Astrocyte of the hippocampus (primary cell): ENCODE measurements at regions not wholly inside any gene's neighbourhood (a gene's known extent, or its start where the extent isn't known, plus 50 kb on each side); places are given as distances from the start of the nearest gene placed in this dataset.
"Not testable (repeated sequence)": the region's sequence is repeated elsewhere in the genome, so short reads cannot be mapped to it uniquely, and the experiment has no call there.

ENCODE experiments used
- DNase-seq: peaks from one replicate; pipeline ENCODE4 v3.0.0; 2011; ENCODE audit warnings: low read depth, low spot score

DNA sequence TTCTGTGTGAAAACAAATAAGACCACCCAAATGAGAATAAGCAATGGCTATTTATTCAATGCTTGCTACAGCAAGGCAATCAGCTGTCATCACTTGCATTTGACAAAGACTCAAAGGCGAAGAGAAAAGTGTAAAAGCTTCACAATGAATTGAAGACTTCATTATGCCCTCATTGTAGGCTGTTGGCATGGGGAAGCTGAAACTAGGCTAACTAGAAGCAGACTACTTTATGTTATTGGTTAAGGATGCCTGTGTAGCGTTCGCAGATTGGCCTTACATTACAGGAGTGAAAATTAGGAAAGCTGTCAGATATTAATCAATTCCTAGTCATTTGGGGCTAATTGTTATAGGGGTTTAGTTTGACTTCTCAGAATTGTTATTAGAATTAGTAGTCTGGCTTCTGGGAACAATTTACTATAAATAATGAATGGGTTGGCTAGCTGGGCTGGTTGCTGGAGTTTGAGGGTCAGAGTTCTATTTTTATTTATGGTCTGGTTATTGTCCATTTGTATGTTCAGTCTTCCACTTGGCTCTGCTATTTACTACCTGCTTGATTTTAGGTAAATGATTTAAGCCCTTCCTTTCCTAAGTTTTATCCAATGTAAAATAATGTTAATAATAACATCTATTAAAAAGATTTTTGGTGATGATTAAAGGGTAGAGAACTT lies 437.2 kb upstream of the SYT4 start:
- no peak for DNase-seq

DNA sequence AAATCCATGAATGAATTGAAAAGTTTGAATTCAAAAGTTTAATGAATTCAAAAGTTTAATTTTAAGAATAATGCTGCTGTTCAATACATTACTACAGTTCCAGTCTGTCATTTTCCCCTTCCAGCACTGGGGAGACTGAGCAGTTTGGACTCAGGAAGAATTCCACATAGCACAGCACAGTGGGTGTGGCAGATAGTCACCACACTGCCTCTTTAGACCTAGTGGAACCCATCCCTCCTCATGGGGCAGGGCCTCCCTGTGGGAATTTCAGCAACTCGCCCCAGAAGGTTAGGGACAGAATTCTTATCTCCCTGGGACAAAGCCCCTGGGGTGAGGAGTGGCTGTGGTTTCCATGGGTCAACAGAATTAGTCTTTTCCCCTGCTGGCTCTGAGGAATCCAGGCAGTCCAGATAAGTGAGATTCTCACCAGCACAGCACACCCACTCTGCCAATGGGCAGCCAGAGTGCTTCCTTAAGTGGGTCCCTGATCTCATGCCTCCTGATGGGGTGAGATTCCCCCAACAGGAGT lies 442.0 kb upstream of the SYT4 start:
- DNase-seq = peak; percentile 39

DNA sequence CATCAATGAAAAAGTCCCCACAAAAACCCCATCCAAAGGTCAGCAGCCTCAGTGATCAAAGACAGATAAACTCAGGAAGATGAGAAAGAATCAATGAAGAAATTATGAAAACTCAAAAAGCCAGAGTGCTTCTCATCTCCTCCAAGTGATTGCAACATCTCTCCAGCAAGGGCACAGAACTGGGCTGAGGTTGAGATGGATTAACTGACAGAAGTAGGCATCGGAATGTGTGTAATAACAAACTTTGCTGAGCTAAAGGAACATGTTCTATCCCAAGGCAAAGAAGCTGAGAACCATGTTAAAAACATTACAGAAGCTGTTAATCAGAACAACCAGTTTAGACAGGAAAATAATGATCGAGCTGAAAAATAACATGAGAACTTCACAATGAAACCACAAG lies 442.8 kb upstream of the SYT4 start:
- DNase-seq = peak; percentile 21

DNA sequence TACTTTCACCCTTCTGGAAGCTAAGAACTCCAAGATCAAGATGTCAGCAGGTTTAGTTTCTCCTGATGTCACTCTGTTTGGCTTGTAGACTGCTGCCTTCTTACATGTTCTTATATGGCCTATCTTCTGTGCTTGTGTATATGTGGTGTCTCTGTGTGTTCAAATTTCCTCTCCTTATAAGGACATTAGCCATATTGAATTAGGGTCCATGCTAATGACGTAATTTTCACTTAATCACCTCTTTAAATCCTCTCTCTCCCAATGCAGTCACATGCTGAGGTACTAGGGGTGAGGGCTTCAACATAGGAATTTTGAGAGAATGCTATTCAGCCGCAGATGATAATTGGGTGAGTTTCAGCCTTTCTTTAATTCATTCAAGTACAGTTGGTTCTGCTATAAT lies 458.3 kb upstream of the SYT4 start:
- peak; percentile 79 for DNase-seq

DNA sequence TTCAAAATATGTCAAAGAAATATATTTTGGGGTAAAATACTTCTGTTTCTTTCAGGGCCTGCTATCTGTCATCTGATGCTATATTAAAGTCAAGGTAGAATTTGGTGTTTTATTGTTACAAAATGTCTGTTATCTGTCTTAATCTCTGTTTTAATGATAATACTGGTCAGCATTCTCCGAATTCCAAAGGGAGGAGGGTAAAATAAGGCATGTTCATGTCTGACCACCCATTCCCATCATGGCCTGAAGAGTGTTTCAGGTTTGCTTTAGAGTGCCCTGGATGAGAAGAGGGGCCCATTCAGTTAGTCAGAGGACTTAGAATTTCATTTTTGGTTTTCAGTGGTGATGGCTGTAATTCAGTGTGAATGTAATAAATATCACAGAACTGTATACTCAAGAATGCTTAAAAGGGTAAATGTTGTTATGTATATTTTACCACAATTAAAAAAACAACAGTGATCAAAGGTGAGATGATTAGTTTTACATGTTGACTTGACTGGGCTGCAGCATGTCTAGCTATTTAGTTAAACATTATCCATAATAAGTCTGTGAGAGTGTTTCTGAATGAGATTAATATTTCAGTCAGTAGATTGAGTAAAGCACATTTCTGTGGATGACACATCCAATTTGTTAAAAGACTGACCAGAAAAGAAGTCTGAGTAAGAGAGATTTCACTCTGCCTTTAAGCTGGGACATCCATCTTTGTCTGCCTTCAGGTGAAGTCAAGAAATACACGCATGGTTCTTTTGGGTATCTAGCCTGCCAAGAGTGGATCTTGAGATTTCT lies 467.9 kb upstream of the SYT4 start:
- no peak for DNase-seq

DNA sequence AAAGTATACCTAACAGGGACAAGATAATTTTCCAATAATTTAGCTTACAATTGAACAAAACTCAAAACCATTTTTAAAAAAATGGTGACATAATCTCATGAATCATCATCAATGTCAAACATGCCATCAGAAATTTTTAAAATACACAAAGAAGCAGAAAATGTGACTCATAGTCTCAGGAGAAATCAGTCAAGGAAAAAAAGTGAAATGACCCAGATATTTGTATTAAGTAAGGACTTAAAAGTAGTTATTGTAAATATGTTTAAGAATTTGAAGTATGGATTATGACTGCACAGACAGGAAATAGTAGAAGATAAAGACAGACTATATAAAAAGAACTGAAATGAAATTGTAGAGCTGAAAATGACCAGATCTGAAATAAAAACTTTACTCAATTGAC lies 473.9 kb upstream of the SYT4 start:
- no peak for DNase-seq

DNA sequence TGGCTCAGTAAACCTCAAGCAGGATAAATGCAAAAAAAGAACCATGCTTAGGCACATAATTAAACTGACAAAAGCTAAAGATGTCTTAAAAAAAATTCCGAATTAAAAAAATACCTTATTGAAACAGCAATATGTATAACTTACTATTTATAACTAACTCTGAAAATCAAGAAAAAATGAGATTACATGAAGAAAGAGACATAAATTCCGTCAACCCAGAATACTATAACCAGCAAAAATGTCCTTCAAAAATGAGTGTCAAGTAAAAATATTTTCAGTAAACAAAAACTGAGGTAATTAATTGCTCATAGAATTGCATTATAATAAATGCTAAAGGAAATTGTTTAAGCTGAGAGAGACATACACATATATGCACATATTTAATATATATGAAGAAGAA lies 474.5 kb upstream of the SYT4 start:
- peak; percentile 20 for DNase-seq

DNA sequence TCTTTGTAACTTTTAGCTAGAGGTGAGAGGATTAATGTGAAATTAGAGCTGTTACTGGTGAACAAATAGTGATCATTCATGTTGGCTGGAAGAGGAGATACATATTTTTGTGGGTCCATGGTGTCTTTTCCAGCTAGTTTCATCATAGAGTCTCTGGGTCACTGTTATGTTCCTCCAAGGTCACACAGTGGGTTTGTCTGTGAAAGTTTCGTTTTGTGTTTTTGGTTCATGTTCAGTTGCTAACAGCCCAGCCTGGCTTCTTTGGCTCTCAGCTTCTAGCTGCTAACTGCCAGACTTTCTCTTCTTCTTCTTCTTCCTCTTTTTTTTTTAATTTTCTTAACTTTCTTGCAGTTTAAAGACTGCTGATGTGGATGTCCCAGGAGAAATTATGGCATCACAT lies 480.0 kb upstream of the SYT4 start:
- no peak for DNase-seq

DNA sequence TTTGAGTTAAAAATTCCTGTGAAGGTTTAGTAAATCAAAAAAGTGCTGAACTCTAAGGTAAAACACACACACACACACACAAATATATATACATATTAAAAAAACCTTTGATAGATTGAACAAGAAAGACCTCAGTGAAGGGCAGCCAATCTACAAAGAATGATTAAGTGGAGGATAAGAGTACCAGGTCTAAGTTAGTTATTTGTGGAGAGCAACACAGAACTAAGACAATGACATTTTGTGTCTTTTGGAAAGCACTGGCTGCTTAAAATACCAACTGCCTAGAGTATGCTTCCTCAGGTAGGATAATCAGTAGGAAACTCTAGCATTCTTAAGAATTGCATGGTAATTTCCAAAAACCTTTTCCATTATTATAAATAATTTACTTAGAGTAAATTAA lies 481.4 kb upstream of the SYT4 start:
- DNase-seq = no peak

DNA sequence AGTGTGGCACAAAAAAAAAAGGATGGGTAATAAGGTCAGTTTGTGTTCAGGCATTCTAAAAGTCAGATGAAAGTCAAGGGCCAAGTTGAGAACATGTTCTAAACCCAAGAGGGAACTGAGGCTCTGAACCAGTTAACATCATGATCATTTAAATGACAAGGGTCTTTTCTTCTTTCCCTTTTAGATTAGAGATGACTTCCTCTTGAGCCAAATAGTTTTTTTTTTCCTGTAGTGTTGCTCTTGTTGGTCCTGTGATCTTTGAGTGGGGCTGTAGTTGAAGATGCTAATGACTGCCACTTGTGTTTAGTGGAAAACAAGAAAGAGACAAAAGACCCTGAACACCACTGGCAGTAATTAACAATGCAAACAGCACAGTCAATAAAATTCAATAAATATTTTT lies 482.7 kb upstream of the SYT4 start:
- DNase-seq = no peak

DNA sequence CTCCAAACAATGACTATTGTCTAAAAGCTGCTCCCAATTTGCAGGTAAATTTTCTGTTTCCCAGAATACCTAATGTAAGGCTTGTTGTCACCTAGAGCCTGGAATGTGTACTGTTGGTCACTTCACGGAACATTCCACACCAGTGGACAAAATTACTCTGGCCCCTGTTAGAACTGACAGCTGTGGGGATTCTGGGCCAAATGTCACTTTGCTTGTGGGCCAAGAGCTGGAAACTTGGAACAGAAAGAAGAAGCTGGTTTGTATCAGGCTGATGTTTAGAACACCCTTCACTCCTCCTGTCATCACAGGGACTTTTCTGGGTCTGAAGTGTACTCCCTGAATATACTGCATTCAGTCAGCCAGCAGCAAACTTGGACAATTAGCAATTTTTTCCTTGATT lies 495.6 kb upstream of the SYT4 start:
- no peak for DNase-seq

DNA sequence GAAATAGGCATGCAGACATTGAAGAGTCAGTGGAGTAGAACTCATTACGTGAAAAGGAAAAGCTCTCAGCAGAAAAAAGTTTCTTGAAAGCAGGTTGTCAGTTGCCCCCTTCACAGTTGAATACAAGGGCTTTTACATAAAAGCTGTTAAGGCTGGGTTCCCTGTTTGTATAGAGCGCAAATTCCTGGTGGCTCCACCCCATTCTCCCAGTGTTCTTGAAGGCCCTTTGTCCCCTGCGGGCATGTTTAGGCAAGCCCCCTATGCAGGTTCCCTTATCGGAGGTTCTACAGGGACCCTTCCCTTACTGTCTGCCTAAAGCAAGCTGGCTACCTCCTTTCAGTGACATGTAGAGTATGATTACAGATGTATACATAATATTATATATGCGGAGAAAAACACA lies 497.2 kb upstream of the SYT4 start:
- DNase-seq = no peak

DNA sequence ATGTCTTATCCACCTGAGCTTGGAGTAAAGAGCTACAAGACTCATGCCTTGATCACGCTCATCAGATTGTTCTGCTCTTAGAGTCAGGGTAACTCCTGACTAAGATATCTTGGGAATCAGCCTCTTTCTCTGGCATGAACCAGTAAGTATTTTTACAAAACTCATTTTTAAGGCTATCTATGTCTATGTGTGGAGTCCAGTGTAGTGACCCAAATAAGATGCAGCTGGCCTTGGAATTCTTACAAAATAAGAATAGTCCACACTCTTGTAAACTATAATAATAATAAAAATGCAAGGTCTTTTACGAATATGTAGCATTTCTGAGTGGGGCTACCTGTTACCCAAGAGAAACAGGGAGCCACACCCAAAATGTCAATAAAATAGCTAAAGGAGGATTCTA lies 498.3 kb upstream of the SYT4 start:
- no peak for DNase-seq

DNA sequence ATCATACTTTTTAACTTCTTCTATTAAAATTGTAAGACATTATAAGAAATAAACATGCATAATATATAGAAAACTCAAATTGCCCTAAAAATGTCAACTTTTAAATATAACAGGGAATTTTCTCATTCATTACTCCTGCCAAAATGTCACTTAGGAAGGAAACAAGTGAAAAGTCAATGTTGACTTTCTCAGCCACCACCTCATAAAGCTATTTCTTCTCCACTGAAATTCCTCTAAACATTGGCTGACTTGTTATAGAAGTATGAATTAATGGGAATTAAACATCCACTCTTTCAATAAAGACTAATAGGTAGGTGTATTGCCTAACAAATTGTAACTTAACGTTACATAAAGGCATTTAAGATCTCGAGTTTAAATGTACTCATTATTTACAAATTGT lies 499.7 kb upstream of the SYT4 start:
- DNase-seq = no peak

DNA sequence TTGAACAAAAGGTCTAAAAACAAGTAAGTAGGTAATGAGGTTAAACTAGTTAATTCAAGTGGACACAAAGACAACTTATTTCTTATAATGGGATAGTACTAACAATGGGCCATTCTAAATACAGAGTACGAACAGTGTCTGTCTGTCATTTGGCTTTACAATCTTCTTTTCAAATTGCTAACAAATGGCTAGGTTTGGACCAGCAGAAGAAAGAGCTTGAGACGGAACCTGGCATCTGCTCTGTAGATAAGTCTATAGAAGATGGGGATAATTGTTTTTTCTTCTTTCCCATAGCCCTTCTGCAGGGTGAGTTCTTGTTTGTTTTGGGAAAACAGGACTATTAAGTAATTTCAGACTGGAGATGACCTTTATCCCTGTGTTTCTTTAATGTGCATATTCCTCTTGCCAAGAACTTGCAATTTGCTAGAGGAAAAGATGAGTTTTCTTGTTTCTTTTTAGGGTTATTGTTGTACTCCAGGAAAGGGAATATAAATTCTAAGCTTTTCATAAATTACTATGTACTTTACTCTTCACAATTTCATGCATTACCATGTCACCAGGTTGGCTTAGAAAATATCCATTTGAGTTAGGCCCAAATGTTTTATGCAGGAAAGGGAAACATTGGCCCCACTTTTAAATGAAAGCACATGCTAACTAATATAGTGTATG lies 500.5 kb upstream of the SYT4 start:
- DNase-seq = no peak

DNA sequence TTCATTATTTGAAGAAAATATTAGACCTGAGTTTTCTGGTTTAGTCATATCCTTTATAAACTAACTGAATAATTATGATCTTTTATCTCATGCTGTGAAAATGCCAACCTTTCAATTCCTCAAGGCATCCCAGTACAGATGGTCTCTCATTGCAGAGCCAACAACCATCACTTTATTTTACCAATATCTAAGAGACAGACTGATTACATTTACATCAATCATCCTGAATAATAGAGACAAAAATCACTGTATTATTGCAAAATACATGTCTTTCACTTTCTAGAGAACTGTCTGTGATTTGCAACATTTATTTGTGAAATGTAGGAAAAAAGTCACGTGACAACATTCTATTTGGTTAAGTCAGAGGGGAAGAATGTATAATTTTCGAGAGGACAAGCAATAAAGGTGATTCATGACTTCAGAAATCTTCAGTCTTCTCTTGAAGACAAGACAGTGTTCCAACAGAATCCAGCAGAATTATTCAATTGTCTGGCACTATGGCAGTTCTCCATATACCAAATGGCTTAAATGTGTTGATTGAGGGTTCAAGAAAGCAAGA lies 503.6 kb upstream of the SYT4 start:
- peak; percentile 31 for DNase-seq

DNA sequence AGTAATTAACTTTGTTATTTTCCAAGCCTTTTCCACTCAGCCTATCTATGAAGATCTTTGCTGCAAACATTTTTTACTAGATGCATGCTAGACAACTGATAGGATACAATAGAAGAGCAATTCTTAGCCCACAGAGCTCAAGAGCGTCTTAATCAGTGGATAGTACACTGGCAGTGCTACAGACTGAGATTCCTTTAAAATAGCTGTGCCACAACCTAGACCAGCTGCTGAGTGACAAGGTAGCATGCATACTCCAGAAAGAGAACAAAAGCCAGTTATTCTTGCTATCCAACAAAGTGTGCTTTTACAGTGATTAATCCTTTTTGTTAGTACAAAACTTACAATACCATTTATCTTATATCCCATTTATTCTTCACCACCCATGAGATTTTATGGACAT lies 507.9 kb upstream of the SYT4 start:
- DNase-seq = no peak

DNA sequence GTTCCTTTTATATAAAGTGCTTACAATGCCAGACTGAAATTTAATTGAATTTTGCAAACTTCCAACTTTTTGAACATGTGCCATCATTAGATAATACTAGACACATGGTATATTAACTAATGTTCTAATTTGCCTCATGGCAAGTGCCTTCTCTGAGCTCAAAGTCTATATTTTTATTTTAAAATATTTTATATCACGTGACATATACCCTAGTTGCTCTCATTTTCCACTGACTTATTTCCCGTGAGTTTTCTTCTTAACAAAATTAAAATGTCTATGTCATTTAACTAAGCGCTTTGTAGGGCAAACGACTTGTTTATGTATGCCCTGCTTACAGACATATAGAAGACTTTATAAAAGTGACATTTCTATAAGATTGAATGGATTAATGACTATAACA lies 509.6 kb upstream of the SYT4 start:
- DNase-seq = no peak

DNA sequence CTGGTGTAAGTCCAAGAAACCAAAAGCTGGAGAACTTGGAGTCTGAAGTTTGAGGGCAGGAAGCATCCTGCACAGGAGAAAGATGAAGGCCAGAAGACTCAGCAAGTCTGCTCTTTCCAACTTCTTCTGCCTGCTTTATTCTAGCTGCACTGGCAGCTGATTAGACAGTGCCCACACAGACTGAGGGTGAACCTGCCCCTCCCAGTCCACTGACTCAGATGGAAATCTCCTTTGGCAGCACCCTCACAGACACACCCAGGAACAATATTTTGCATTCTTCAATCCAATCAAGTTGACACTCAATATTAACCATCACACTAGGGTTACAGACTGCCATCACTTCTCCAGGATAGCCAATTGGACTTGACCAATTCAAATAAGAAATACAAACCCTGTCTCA lies 510.4 kb upstream of the SYT4 start:
- DNase-seq = not testable (repeated sequence)

DNA sequence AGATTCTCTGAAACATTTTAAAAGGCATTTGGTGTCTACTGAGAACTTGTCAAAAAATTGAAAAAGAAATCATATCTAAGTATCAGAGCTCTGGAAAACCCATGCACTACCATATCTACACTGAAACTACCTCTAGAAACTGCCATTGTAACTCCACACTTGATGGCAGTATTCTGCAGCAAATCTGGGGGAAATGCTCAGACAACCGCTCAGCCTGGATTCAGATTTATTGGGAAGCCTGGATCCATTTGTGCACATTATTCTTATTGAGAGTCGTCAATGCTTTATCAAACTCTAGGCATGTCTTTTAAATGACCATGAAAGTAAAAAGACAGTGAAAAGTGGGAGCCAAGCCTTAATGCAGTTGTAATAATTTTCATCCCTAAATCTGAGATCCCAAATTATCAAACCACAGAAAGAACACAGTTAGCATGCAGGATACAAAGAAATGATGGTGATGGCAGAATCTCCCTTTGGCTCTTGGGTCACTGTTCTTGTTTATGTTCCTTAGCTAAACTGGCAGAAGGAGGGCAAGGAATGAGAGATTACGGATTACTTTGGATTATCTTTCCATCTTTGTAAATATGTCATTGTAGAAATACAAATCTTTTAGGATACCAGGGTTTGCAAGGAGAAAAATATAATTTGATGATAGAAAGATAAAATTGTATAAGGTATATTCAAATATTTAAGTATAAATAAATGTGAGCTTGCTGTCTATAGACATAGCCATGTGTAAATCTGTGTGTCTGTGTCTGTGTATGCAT lies 512.1 kb upstream of the SYT4 start:
- peak; percentile 48 for DNase-seq

DNA sequence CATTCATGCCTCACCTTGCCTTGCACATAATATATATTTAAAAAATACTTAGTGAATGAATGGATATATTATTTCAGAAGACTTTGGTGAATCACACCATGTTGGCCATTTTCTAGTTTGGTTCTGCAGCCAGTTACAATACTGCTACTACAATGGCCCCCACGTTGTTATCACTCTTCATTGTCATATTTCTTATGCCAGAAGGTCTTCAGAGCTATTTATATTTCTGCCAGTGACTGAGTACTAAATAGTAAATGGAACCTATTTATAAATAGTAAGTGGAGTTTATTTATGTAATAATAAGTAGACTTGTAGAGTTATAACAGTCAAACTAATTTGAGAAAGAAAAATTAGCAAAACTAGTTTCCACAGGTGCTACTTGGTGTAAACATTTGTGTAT lies 516.6 kb upstream of the SYT4 start:
- no peak for DNase-seq

DNA sequence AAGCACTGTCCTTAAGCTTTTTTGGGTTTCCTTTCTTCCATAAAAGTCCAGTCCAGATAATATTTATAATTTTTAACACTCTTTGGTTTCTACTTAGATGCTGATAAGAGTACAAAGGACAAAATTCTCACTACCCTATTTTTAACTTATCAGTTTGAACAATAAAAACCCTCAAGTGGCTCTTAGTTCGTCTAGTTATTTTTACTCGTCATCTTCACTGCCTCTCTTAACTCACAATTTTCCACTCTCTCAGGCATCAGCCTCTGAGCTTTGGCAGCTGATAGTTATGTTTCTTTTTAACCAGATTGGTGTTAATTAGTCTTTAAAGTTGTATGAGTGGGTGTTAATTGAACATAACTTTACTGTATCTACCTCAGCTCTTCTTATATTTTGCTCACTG lies 517.1 kb upstream of the SYT4 start:
- no peak for DNase-seq
